GM19455 (cell line): ENCODE measurements at regions not wholly inside any gene's neighbourhood (a gene's known extent, or its start where the extent isn't known, plus 50 kb on each side); places are given as distances from the start of the nearest gene placed in this dataset.

ENCODE experiments used
- ATAC-seq: cut with Tn5 transposase; IDR thresholded peaks from one replicate; pipeline ENCODE4 v1.9.1; 2021; ENCODE audit not compliant: unreplicated experiment

GRCh38 chr12:86331457-86331856 is 75.3 kb upstream of the MGAT4C start:
- ATAC-seq, result no peak

DNA sequence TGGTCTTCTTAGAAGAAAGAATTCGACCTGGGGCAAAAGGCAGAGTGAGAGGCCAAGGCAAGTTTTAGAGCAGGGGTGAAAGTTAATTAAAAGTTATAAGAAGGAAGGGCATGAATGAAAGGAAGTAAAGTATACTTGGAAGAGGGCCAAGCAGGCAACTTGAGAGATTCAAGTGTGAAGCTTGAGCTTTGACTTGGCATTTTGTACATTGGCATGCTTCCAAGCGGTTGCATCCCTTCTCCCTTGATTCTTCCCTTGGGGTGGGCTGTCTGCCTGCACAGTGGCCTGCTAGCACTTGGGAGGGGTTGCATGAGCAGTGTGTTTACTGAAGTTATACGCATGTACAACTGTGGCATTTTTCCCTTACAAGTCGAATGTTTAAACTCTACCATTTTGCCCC is 74.8 kb upstream of the MGAT4C start:
- ATAC-seq, result no peak

DNA sequence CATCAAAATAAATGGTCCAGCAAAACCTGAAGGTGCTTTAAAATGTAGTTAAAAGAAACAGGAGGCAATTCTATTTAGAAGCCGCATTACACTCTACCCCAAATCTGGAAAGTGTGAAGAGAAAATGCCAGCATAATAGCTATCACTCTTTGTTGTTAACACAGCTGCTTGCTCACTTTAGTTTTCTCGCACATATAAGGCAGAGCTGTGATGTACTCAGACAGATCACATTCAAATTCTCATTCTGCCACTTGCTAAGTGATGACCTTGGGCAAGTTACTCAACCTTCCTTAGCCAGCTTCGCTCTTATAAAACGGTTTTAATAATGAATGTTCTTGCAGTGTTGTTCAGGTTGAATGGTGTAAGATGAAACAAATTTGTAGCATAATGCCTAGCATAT is 56.0 kb upstream of the MGAT4C start:
- no peak for ATAC-seq
